BJ (cell line): ENCODE measurements at regions not wholly inside any gene's neighbourhood (a gene's known extent, or its start where the extent isn't known, plus 50 kb on each side); places are given as distances from the start of the nearest gene placed in this dataset.
A peak's percentile ranks its signal among the peaks of the same experiment; 100 is the strongest.

Experiments
- CTCF ChIA-PET: fragments of 350-600 bp; formaldehyde crosslinking; extraction: SDS; loops from one replicate; lab custom pipeline; 2021; ENCODE audit warnings: antibody characterized with exemption, inconsistent platforms; lab: Yijun Ruan, JAX
- POLR2A ChIA-PET: fragments of 300-600 bp; sonication (Branson Sonifier 250); formaldehyde crosslinking; extraction: SDS; loops from one replicate; lab custom pipeline; 2021; ENCODE audit warnings: antibody characterized with exemption; lab: Charles Lee
- DNase-seq: peaks from one replicate; pipeline ENCODE4 v3.0.0-alpha.2; 2011; ENCODE audit warnings: low read depth
- H3K27me3 ChIP-seq: 2 replicates; pipeline ENCODE4 v1.6.0; 2011; ENCODE audit warnings: low read length; ENCODE audit not compliant: control insufficient read depth, insufficient read depth
- H3K36me3 ChIP-seq: 2 replicates; pipeline ENCODE4 v1.5.1; 2011; ENCODE audit warnings: low read length; ENCODE audit not compliant: control insufficient read depth, insufficient read depth
- H3K4me3 ChIP-seq: 2 replicates; pipeline ENCODE4 v1.5.1; 2011; ENCODE audit warnings: low read depth, mild to moderate bottlenecking, control low read depth, low read length
- CTCF ChIP-seq: IDR thresholded peaks from 2 replicates; pipeline ENCODE4 v1.5.1; 2011; ENCODE audit warnings: low read depth, mild to moderate bottlenecking, control low read depth, inconsistent platforms, low read length, moderate library complexity; ENCODE audit not compliant: insufficient read depth

DNA sequence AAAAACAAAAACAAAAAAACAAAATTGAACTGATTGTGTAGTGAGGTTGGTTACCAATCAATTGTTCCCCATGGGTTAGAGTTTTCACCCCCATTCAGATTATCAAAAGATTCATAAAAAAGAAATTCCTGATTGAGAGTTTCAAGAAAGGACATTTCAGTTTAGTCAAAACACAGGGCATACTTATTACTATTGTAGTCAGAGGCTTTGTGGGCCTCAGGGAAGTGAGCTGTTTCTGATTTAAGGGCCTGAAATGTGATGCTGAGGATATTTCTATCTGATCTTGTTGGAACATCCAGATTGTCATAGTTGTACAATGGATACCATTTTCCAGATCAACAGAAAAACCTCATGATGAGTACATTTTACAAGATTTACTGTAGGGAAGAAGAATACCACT is 368.1 kb upstream of the NETO1 start:
- Histone ChIP-seq H3K27me3 (no peaks in the 10 kb centered on the region), H3K36me3 (no peaks in the 10 kb centered on the region), H3K4me3 (no peak overlapping the region)
- no peak for TF ChIP-seq CTCF
- ChIA-PET POLR2A (no interaction called here), CTCF (no interaction called here)
- DNase-seq: no peak

- no peak overlapping the region for H3K4me3 ChIP-seq
- DNase-seq: peak; percentile 70
- CTCF ChIA-PET: no interaction called here
- H3K27me3 ChIP-seq: no peaks in the 10 kb centered on the region
- TF ChIP-seq CTCF: no peak
- POLR2A ChIA-PET: no interaction called here
- H3K36me3 ChIP-seq: no peaks in the 10 kb centered on the region
These were observed 367.7 kb upstream of the NETO1 start for GRCh38 chr18:73235491-73235890.

DNA sequence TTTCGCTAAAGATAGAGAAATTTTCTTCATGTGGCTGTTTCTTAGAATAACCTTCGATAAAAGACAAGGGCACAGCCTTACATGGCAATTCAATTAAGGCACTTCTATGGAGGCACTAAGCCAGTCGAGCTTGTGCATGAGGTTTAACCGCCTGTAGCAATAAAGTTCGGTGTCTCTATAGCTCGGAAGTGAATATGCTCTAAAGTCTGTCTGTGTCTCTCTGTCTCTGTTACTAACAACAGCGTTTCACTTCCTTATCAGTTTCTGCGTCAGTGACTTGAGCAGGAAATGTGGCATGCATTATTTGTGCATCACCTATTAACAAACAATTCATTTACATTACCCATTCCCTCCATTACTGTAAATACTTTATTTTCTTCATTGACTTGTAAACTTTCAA is 365.1 kb upstream of the NETO1 start:
- DNase-seq: no peak
- CTCF ChIA-PET: no interaction called here
- POLR2A ChIA-PET: no interaction called here
- TF ChIP-seq CTCF: no peak
- H3K4me3 ChIP-seq: no peak overlapping the region
- no peaks in the 10 kb centered on the region for H3K27me3 ChIP-seq
- H3K36me3 ChIP-seq: no peaks in the 10 kb centered on the region

GRCh38 chr18:73220663-73221062 is 352.9 kb upstream of the NETO1 start:
- TF ChIP-seq CTCF: no peak
- H3K27me3 ChIP-seq: no peaks in the 10 kb centered on the region
- no peak overlapping the region for H3K4me3 ChIP-seq
- H3K36me3 ChIP-seq: no peaks in the 10 kb centered on the region
- POLR2A ChIA-PET: no interaction called here
- DNase-seq: no peak
- CTCF ChIA-PET: no interaction called here

GRCh38 chr18:73218293-73218692 is 350.5 kb upstream of the NETO1 start:
- Histone ChIP-seq H3K36me3 (no peaks in the 10 kb centered on the region), H3K4me3 (no peak overlapping the region), H3K27me3 (no peaks in the 10 kb centered on the region)
- ChIA-PET CTCF (interaction anchor here (1.0 kb wide), 1 partner anchor 8 kb away, joined by 4 read pairs; no protein-coding TSS in a partner anchor), POLR2A (no interaction called here)
- DNase-seq: no peak
- TF ChIP-seq CTCF: no peak
